ENCODE measurements at regions not wholly inside any gene's neighbourhood (a gene's known extent, or its start where the extent isn't known, plus 50 kb on each side); places are given as distances from the start of the nearest gene placed in this dataset.

DNA sequence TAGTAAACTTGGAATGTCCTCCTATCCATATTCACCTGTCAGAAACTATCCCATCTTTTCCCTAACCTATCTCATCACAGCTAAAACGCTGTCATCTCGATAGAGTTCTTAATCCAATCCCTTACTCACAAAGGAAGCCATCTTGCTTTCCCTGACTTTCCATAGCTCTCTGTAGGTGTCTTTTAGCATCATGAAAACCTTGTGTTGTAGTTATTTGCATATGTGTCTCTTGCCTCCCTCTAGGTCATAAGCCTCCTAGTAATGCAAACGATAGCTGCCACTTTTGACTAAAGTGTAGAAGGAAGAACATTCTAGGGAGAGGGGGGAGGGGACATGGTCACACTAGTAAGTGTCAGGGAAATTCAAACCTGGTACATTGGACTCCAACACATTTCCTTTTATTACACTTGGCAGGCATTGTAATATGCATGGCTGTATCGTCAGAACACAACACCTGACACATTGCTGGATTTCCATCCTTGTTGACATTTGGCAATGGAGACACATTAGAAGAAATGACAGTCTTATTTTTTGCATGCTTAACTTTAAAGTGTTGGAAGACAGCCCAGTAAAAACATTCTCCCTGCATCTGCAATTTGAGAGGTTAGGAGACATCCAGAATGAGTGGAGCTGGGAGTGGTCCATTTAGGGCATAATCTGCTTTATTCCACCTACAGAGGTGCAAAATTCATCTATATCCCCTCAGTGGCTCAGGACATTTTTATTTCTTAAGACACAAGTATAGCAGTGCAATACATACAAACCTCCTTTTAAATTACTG is 283.4 kb downstream of the HAO1 start:
- no peak for DNase-seq

DNA sequence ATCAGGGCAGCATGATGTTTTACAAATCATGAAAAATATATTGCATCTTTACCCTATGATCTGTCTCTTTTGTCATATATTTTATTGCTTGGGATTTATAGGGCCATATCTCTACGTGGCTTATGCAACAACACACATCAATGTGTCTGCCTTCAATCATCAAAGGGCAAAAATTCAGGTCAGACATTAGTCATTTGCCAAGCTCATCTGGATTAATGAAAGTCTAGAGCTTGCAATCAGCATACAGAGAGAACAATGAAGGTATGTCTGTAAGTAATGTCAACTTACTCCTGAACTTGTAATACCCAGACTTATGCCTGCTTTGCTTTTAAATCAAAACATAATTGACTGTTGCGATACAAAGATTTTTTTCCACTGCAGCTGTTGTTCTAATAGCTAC is 282.7 kb downstream of the HAO1 start:
- DNase-seq = no peak

DNA sequence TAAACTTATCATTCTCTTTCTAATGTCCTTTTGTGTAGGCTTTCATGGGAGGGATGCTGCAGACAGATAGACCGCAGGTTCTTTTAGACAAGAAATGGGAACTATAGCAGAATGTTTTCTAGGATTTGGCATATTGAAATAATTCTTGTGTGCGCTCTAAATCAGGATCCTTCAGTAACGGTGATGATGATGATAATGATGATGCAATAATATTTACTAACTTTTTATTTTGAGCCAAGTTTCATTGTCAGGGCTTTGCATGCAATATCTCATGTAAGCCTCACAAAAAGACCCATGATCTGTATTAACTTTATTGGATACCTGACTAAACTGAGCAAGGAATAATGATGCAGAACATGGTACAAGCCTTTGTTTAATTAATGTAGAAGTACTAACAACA is 280.1 kb downstream of the HAO1 start:
- no peak for DNase-seq

DNA sequence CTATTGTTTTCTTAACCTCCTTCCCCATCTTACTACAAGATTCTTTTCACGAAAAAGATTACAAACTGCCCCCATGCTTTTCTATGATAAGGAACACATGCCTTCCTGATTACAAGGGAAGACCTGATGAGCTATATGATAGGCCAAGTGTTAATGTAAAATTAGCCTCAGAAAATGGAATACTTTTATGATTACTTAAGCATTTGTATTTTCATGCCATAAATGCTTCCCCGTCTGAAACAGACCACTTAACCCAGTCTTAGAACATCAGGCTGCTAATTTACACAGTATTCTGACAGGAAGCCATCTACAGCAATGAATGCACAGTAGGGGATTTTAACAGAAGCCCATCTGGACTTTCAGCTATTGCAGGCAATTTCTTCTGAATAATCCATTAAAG is 274.9 kb downstream of the HAO1 start:
- DNase-seq = no peak

DNA sequence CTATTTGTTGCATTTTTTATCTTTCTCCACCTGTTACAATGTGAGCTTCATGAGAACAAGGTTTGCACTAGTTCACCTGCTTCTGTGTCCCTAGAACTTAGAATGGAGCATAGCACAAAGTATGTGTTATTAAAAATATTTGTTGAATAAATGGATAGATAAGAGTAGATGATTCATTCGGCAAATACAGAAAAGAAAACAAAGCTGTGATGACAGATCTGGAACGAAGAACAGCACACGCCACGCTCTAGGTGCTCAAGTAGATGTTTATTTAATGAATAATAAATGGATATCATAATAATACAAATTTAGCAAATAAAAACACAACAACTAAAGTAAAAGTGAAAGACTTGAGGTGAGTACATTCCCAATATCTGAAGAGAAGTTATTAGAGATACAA is 273.1 kb downstream of the HAO1 start:
- no peak for DNase-seq

DNA sequence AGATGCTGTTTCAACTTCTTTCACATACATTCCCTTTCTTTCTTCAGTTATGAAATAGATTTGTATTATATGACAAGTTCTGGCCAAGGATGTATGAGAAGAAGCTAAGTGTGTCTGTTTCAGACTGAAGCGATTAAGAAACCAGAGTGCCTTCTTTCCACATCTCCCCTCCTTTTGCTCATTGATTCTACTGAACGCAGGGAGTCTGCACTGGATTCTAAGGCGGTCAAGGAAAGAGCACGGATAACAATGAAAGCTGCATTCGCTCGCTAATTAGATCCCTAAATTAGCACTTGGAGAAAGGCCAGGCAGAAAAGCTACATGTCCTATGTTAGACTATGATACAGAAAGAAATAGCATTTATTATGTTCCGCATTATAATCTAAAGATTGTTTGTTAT is 267.7 kb downstream of the HAO1 start:
- no peak for DNase-seq

DNA sequence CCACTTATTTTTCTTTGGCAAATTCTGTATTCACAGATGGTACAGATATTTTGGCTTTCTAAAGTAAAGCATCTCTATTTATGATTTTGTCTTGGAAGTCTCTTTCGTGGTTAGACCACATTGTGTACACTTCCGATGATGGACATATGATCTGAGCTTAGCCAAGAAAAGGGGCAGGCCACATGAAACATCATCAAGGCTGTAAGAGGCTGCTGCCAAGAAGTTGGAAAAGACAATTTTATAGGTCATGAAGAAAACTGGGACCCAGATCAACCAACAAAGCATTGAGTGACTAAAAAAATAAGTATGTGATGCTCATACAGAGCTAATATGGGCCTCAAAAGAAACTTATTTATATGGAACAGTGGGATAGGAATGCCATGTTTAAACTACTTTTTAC is 266.4 kb downstream of the HAO1 start:
- DNase-seq = no peak

DNA sequence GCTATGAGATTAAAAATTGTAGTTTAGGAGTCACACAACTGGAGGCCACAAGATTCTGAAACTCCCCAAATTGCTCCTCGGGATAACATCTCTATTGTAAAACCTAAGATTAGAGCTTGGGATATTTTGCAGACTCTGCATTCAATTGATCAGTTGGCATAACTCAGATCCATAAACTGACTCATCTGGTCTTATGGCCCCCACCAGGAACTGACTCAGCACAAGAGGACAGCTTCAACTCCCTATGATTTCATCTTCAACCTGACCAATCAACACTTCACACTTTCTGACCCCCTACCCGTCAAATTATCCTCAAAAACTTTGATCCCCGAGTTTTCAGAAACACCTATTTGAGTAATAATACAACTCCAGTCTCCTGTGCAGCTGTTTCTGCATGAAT is 257.3 kb downstream of the HAO1 start:
- DNase-seq = no peak

DNA sequence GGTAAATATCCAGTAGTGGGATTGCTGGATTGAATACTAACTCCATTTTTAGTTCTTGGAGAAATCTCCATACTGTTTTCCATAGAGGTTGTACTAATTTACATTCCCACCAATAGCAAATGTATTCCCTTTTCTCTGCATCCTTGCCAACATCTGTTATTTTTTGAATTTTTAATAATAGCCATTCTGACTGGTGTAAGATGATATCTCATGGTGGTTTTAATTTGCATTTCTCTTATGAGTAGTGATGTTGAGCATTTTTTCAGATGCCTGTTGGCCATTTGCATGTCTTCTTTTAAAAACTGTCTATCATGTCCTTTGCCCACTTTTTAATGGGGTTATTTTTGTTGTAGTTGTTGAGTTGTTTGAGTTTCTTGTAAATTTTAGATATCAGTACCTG is 253.2 kb downstream of the HAO1 start:
- DNase-seq = no peak

DNA sequence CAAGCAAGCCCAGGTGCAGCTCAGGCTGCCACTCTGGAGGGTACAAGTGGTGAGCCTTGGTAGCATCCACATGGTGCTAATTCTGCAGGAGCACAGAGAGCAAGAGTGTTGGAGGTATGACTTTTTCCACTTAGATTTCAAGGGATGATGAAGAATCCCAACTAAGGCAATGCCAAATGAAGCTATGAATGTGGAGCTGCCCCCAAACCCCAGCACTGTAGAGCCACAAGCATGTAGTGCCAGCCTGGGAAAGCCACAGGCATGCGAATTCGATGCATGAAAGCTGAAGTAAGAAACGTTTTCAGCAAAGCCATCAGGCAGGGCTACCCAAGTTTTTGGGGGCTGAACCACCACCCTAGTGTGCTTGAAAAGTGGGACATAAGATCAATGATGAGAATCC is 251.1 kb downstream of the HAO1 start:
- no peak for DNase-seq

DNA sequence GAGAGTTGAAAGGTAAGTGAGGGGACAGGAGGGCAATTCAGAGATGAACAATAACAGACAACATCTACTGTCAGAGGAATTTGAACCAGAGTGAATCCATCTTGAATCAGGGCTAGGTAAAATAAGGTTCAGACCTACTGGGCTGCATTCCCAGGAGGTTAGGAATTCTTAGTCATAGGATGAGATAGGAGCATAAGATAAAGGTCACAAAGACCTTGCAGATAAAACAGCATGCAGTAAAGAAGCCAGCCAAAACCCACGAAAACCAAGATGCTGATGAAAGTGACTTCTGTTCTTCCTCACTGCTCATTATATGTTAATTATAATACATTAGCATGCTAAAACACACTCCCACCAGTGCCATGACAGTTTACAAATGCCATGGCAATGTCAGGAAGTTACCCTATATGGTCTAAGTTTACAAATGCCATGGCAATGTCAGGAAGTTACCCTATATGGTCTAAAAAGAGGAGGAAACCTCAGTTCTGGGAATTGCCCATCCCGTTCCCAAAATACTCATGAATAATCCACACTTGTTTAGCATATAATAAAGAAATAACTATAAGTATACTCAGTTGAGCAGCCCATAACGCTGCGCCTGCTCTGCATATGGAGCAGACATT is 248.5 kb downstream of the HAO1 start:
- DNase-seq = no peak

DNA sequence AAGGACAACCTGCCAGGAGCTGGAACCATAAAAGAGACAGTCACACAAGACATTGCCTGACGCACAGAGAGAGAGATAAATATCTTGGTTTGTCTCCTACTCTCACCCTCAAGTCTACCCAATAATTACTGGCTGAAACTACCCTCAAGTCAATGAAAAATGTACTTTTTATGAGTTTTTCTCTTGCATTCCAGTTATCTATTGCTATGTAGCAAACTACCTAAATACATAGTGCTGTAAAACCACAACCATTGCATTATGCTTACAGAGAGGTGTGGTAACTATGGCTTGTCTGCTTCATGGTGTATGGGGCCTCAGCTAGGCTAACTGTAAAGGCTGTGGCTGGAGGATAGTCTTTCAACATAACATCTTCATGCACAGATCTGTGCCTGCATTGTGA is 247.8 kb downstream of the HAO1 start:
- DNase-seq = no peak

DNA sequence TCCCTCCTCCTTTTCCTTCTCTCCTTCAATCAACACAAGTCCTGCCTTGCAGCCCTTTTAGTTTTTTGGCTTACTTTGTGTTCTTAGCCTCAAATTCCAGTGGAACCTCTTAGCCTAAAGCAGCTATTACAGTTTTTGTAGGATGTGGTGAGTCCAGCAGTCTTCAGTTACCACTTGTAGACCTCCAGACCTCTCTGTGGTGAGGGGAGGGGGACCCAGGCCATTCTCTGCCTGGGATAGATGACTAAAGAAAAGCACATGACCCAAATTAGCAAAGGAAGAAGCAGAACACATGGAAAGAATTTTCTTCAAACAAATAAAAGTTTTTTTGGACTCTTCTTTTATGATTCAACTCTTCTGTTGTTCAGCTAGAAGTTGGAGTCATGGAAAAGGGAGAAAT is 246.5 kb downstream of the HAO1 start:
- no peak for DNase-seq

DNA sequence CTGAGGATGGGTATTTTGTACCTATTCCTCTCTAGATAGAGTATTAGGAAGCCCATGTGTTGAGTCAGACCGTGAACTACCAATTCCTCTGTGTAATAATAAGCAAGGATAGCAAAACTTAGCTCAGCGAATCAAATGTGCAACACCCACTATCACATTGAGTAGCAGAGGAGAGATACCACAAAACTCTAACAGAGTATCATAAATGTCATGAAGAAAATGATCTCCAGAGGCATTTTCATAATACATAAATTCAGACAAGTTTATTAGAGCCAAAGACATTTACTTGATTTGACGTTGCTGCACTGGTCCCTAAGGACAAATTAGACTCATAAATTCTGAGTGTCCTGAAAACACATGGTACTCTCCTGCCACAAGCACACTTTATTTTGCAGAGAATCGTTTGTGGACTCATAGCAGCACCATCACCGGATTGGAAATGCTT is 245.2 kb downstream of the HAO1 start:
- DNase-seq = no peak

DNA sequence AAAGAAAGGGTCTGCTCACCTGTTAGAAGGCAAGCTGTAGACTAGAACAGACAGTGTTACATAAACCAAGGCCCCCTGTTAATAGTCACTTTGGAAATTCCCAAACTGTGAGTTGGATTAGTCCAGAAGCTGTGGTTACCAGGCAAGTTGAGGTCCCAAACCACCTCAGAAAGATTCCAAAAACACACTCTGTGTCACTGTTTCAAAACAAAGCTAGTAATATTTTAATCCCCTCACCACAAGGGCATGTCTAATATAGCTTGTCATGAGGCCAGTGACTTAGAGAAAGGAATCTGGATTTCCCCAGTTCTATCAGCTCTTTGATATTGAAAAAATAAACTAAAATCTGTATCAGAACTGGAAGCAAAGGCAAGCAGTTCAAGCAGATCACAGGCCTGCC is 244.6 kb downstream of the HAO1 start:
- no peak for DNase-seq

DNA sequence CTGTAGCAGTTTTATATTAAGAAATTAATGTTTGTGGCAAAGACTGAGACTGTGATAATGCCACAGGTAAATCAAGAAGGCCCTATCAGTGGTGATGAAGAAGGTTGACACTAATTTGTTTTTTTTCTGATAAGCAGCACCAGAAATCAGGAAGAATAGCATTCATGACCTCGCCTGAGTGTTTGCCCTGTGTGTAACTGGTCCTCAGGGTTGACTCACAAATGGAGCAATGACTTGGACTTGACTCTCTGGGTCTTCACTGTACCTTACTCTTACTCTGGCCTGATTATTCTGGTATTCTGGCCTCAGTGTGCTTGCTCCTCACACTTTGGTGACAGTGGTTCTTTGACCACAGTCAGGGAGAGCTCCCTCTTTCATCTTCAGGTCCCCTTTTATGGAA is 243.9 kb downstream of the HAO1 start:
- DNase-seq = no peak

DNA sequence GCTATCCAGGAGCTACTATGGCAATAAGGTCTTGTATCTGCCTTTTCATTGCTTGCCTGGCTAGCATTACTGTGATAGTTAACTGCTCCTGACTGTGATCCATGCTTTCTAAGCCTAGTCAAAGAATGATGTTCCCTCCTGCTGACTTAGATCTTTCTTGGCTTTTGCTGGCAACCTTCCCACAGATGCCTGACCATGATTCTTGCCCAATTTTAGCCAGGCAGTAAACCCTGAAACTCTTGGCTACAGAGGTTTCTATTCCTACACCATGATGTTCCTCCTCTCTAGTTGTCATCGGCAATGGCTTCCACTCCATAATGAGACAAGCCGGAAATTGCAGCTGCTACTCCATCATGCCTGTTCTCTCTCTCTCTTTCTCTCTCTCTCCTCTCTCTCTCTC is 238.1 kb downstream of the HAO1 start:
- no peak for DNase-seq

DNA sequence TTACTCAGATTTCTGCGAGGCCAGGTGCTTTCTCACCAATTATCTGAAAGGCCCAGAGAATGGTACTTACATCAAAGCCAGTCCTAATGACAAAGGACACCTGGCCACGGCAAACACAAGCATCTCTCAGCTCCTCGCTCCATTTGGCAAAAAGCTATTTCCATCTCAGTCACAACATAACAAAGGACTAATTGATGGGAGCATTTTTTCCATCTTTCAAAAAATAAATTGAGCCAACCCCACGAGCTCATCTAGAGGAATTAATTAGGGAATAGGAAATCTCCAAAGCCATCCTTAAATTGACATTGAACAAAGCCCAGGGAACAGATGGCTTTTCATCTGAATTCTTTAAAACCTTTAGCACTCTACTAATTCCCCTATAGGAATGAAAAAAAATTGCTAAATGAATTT is 236.7 kb downstream of the HAO1 start:
- no peak for DNase-seq

DNA sequence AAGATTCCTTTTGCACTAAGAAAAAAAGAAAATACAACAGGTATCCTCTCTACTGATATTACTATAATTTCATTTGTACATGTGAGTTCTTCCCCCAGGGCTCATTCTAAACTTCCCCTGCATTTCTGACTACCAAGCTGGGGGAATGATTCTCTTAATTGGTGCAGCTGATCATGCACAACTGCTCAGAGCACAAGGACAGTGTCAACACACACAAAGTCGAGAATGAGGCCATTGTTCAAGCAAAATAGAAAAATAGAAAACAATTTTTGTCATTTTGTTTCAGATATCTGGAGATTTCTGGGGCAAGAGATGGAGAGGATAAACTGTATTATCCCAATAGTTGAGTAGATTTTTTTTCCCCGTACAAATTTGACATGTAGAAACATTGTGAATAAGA is 236.3 kb downstream of the HAO1 start:
- DNase-seq = no peak

DNA sequence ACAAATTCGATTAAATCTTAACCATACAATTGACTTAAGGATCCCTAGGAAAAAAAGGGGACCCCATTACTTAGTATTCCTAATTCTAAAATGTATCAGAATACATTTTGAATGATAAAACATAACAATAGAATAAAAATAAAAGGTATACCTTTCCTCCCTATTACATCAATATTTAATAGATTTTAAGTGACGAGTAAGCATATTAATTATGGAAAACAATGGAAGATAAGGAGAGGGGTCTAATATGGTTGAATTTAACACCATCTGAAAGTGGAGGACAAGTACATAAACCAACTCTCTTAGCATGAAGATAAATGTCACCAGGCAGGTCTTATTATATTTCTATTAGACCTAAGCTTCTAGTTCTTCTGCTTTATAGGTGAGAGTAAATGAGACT is 232.1 kb downstream of the HAO1 start:
- DNase-seq = no peak

DNA sequence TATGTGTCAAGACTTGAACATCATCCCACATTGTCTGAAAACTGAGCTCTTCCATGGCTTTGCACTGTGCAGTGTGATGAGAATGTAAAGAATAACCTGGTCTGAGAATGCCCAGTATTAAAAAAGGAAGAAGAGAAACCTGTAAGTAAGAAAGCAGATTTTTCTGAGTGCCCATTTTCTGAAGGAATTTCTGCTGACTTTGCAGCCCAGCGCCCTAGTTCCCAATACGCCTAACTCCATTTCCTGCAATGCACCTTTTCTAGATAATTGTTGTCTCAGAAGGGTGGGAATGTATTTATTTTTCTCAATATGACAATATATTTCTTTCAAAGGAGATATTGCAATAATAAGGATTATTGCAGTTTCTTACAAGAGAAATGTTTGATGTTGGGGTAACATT is 231.5 kb downstream of the HAO1 start:
- DNase-seq = no peak

DNA sequence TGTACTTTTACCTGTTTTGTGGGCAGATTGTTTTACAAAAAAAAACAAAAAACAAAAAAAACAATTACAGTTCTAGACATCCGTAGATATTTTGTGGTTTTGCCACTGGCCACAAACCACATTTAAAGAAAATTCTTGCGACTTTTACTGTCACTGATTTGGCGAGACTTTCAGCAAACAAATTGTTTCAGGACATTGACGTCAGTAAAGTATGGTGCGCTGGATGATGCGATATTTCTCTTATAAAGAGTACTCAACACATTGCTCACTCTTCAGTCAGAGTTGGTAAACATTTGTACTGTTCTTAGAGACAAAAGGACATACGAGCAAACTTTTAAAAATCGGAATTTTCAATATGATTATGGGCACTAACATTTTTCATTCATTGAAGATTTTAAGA is 229.8 kb downstream of the HAO1 start:
- DNase-seq = no peak

DNA sequence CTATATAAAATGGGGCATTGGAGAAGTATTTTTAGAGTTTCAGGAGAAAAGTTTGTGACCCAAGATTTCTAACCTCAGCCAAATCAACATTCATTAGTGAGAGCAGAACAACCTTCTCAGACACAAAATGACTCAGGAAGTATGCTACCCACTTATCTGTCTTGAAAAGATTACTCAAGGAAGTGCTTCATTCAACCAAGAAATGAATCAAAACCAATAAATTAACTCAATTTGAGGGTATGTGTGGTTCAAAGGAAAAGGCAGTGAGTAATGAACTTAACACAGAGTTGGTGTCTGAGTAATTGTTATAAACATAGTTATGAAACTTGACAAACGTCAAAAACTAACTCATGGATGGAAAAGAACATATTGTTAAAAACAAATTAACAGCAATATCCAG is 227.6 kb downstream of the HAO1 start:
- DNase-seq = no peak

DNA sequence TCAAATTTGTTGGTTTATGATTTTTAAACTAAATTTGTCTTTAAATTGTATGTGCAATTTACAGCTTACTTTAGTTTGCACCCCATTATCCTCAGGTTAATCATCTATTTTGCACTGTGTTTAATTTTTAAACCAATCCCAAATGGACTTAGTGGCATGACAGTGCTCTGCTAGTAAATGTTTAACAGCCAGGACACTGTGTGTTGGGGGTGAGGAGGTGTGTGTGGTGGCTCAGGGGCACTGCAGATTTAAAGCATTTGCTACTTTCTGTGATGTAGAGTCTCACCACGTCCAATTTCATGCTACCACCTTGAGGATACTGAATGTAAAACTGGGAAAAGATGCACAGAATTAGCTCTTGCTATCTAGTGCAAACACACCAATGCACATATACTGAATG is 225.7 kb downstream of the HAO1 start:
- no peak for DNase-seq

Measured in inflammatory macrophage (primary cell).